Transverse colon (tissue), 4 donors: ENCODE measurements at regions not wholly inside any gene's neighbourhood (a gene's known extent, or its start where the extent isn't known, plus 50 kb on each side); places are given as distances from the start of the nearest gene placed in this dataset.

Experiments
- DNase-seq: peaks from one replicate; pipeline ENCODE4 v3.0.0-alpha.2; 2019
- H3K27ac ChIP-seq, 4 donors: fragments of 200-600 bp; sonication (generic); 2 replicates each; pipeline ENCODE4 v1.5.1; 2016 to 2018; ENCODE audit warnings: inconsistent platforms in 4 of 4
- H3K27me3 ChIP-seq: fragments of 200-600 bp; sonication (generic); 2 replicates; pipeline ENCODE4 v1.5.1; 2017; ENCODE audit warnings: inconsistent platforms
- H3K36me3 ChIP-seq, 4 donors: fragments of 200-600 bp; sonication (generic); 2 replicates each; pipeline ENCODE4 v1.5.1; 2017 to 2019; ENCODE audit warnings: inconsistent platforms in 4 of 4
- H3K4me1 ChIP-seq, 4 donors: fragments of 200-600 bp; sonication (generic); 2 replicates each; pipeline ENCODE4 v1.5.1; 2017 to 2020; ENCODE audit warnings: inconsistent platforms in 4 of 4
- H3K4me3 ChIP-seq, 4 donors: fragments of 200-600 bp; sonication (generic); 1 replicate in 1 of 4; 2 replicates in 3 of 4; pipeline versions ENCODE4 v1.5.1 to v1.6.1; 2017 to 2019; ENCODE audit warnings: inconsistent platforms in 4 of 4
- H3K9me3 ChIP-seq, 2 donors: fragments of 200-600 bp; sonication (generic); 2 replicates each; pipeline ENCODE4 v1.5.1; 2017 to 2019; ENCODE audit warnings: inconsistent platforms in 2 of 2
- EP300 ChIP-seq: sonication (generic); formaldehyde crosslinking; IDR thresholded peaks from one replicate; pipeline ENCODE4 v1.6.1; 2017; ENCODE audit warnings: antibody characterized with exemption, low read depth
- POLR2A ChIP-seq: fragments of 450-650 bp; IDR thresholded peaks from one replicate; pipeline ENCODE4 v1.6.1; 2016; ENCODE audit warnings: antibody characterized with exemption, mild to moderate bottlenecking, moderate library complexity
- POLR2AphosphoS5 ChIP-seq, 3 donors: sonication (generic); formaldehyde crosslinking; IDR thresholded peaks; one replicate each; pipeline ENCODE4 v1.6.1; 2016; ENCODE audit warnings: antibody characterized with exemption in 3 of 3
- WGBS, 2 donors: methylation state at CpG; one replicate each; pipeline ENCODE4 v1.1.5; 2018; ENCODE audit warnings: low coverage in 1 of 2; 5-methylcytosine and 5-hydroxymethylcytosine counted together
- in situ Hi-C, 4 donors: fragments of 200-750 bp; cut with MboI; loops; one replicate each; pipeline versions ENCODE4 v1.15.0 to v1.15.1; 2017; ENCODE audit warnings: low sequenced_read_pairs in 3 of 4, low pct_ligation_motif_present in 1 of 4, low pct_unique_long_range_greater_than_20kb in 1 of 4
- intact Hi-C: fragments of 100-400 bp; cut with DNase I; formaldehyde crosslinking; loops from one replicate; pipeline ENCODE4 v1.15.1; 2023; ENCODE audit warnings: low total_unique reads
- TF ChIP-seq, protein P1 (sequence below), 5 experiments: fragments of 200-600 bp in 3 of 5; fragments of 450-650 bp in 2 of 5; sonication (generic) in 3 of 5; IDR thresholded peaks; 1 replicate in 2 of 5; 2 replicates in 3 of 5; pipeline ENCODE4 v1.5.1; 2016 to 2017; ENCODE audit warnings: antibody characterized with exemption in 5 of 5, inconsistent platforms in 3 of 5, mild to moderate bottlenecking in 2 of 5, moderate library complexity in 1 of 5

DNA sequence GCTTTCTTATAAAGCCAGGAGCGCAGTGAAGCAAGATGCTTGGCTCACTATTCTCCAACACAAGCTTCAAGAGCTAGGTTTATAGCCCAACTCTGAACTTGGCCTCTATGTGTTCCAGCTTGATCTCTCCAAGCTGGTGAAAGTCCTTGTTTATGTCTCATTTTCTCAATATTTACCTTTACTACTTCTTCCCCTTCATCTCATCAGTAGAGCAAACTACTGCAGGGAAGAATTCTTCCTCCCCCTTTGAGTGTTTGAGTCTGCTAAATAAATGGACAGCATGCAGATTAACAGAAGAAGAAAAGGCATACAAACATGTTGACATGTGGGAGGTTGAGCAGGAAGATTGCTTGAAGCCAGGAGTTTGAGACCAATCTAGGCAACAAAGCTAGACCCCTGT lies 460.7 kb downstream of the ZNF608 start:
- in situ Hi-C loops (no loop called here), intact Hi-C loops (no loop called here)
- H3K4me3 ChIP-seq: no peak overlapping the region
- peaks cover 0 to 30% (median 6%) of the 10 kb centered on the region in 4 donors for H3K4me1 ChIP-seq
- H3K36me3 ChIP-seq: no peaks in the 10 kb centered on the region
- H3K27me3 ChIP-seq: no peaks in the 10 kb centered on the region
- H3K27ac ChIP-seq: no peak overlapping the region
- 76% methylated on average over 1 of the region's 1 CpG; no CpG with 5 or more reads in 1 of the 2 donors for WGBS, 2 donors
- no peaks in the 10 kb centered on the region for H3K9me3 ChIP-seq
- TF ChIP-seq EP300 (no peak), POLR2A (no peak), POLR2AphosphoS5 (IDR thresholded peaks at IDR 0.05) (no peak)
- TF ChIP-seq, protein P1, sequence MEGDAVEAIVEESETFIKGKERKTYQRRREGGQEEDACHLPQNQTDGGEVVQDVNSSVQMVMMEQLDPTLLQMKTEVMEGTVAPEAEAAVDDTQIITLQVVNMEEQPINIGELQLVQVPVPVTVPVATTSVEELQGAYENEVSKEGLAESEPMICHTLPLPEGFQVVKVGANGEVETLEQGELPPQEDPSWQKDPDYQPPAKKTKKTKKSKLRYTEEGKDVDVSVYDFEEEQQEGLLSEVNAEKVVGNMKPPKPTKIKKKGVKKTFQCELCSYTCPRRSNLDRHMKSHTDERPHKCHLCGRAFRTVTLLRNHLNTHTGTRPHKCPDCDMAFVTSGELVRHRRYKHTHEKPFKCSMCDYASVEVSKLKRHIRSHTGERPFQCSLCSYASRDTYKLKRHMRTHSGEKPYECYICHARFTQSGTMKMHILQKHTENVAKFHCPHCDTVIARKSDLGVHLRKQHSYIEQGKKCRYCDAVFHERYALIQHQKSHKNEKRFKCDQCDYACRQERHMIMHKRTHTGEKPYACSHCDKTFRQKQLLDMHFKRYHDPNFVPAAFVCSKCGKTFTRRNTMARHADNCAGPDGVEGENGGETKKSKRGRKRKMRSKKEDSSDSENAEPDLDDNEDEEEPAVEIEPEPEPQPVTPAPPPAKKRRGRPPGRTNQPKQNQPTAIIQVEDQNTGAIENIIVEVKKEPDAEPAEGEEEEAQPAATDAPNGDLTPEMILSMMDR (IDR thresholded peaks at IDR 0.05): no peak
- DNase-seq: no peak

DNA sequence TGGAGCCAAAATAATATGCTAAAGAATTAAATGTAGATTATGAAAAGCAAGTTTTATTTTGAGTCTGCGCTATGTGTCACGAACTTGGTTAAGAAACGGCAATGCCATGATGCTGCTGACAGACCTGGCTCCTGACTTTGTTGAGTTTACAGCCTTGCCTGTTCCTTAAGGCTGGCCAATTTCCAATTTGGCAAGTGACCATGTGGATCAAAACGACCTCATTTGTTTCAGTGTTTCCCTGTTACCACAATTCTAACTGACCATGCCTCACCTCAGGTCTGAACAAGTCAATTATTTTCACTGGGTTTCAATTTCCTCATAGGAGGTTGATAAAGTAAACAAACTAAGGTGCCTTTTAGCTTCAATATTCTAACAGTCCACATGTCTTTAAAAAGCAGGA lies 461.4 kb downstream of the ZNF608 start:
- in situ Hi-C loops: no loop called here
- intact Hi-C loops: no loop called here

DNA sequence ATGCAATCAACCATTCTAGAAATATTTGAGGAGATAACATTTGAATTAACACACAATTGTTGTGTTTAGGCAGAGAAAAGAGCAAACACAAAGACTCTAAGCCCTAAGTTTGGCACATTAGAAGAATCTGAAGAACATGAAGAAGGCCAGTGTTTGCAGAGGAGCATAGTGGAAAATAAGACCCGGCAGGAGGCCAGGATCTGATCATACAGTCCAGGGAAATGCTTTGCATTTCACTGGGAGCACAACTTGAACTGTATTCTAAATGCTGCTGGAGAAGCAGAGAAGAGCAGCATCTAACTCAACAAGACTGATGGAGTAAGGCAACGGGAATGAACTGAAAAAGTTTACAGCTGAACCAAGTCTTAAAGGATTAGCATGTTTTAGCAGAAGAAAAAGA lies 463.4 kb downstream of the ZNF608 start:
- no peak for TF ChIP-seq POLR2AphosphoS5 (IDR thresholded peaks at IDR 0.05)
- TF ChIP-seq POLR2A: no peak
- no peak for TF ChIP-seq EP300
- TF ChIP-seq, protein P1 (IDR thresholded peaks at IDR 0.05): no peak
- in situ Hi-C loops (no loop called here), intact Hi-C loops (no loop called here)
- Histone ChIP-seq H3K4me1 (peaks cover 0 to 18% (median 0%) of the 10 kb centered on the region in 4 donors), H3K27me3 (no peaks in the 10 kb centered on the region), H3K9me3 (no peaks in the 10 kb centered on the region), H3K36me3 (no peaks in the 10 kb centered on the region), H3K4me3 (no peak overlapping the region), H3K27ac (no peak overlapping the region)
- 44 to 47% methylated on average over 2 of the region's 2 CpGs for WGBS, 2 donors
- DNase-seq: no peak

More for the DNA sequence above, 461.4 kb downstream of the ZNF608 start:
- peaks cover 0 to 28% (median 3%) of the 10 kb centered on the region in 4 donors for H3K4me1 ChIP-seq
- no peak for TF ChIP-seq POLR2A
- TF ChIP-seq, protein P1 (IDR thresholded peaks at IDR 0.05): no peak
- TF ChIP-seq POLR2AphosphoS5 (IDR thresholded peaks at IDR 0.05): no peak
- no peak for TF ChIP-seq EP300
- no peak for DNase-seq
- H3K27ac ChIP-seq: no peak overlapping the region
- H3K4me3 ChIP-seq: no peak overlapping the region
- H3K9me3 ChIP-seq: no peaks in the 10 kb centered on the region
- WGBS, 2 donors: 60 to 69% methylated on average over 2 to 4 of the region's 4 CpGs
- H3K27me3 ChIP-seq: no peaks in the 10 kb centered on the region
- no peaks in the 10 kb centered on the region for H3K36me3 ChIP-seq

DNA sequence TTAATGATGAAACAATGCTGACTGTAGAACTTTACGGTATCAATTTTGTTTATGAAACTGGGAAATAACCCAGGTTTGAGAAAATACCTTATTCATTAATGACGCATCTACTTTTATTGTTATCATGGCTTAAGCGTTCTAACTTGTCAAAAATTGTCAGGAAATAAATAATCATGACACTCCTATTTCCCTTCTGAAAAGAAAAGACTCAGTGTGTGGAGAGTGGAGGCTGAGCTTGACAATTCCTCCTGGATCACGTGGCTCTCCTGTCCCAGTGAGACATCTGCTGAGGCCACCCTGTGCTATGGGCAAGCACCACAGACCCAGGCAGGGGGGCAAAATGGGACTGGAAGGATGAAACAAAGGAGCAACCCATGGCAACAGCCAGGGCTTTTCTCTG lies 466.4 kb downstream of the ZNF608 start:
- H3K4me3 ChIP-seq: no peak overlapping the region
- H3K27ac ChIP-seq: no peak overlapping the region
- no peaks in the 10 kb centered on the region for H3K36me3 ChIP-seq
- DNase-seq: no peak
- H3K9me3 ChIP-seq: no peaks in the 10 kb centered on the region
- intact Hi-C loops: no loop called here
- 84 to 94% methylated on average over 4 of the region's 4 CpGs for WGBS, 2 donors
- no peak for TF ChIP-seq POLR2A
- no peak for TF ChIP-seq EP300
- no peak for TF ChIP-seq POLR2AphosphoS5 (IDR thresholded peaks at IDR 0.05)
- TF ChIP-seq, protein P1 (IDR thresholded peaks at IDR 0.05): no peak
- H3K4me1 ChIP-seq: peaks cover 0 to 22% (median 0%) of the 10 kb centered on the region in 4 donors
- in situ Hi-C loops: no loop called here
- no peaks in the 10 kb centered on the region for H3K27me3 ChIP-seq
